ENCODE measurements at regions not wholly inside any gene's neighbourhood (a gene's known extent, or its start where the extent isn't known, plus 50 kb on each side); places are given as distances from the start of the nearest gene placed in this dataset.

GRCh38 chr5:35316611-35317274, 86.5 kb upstream of the PRLR start:
- TF ChIP-seq CTCF (IDR thresholded peaks at IDR 0.05; ENCODE audit: insufficient read depth, low read length, poor library complexity, severe bottlenecking) (no peak), EZH2phosphoT487 (conservative IDR thresholded peaks at IDR 0.05; ENCODE audit: low read length) (no peak)
